HG03565 (cell line): ENCODE measurements at regions not wholly inside any gene's neighbourhood (a gene's known extent, or its start where the extent isn't known, plus 50 kb on each side); places are given as distances from the start of the nearest gene placed in this dataset.
"Not testable (repeated sequence)": the region's sequence is repeated elsewhere in the genome, so short reads cannot be mapped to it uniquely, and the experiment has no call there.

ENCODE experiments used
- ATAC-seq: cut with Tn5 transposase; IDR thresholded peaks from one replicate; pipeline ENCODE4 v1.9.1; 2021; ENCODE audit warnings: mild to moderate bottlenecking, moderate library complexity; ENCODE audit not compliant: unreplicated experiment

DNA sequence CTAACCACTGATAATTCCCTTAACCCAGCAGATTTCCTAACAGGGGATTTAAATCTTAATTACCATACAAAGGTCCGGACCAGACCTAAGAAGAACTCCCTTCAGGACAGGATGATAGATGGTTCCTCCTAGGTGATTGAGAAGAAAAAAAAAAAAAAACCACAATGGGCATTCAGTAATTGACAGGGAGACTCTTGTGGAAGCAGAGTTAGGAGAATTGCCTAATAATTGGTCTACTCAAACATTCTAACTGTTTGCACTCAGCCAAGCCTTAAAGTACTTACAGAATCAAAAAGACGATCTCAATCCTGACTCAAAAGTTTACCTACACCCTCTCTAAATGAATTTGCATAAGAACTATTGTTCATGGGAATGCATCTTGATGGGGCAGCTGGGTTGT is 844.7 kb upstream of the ACVR2A start:
- ATAC-seq: not testable (repeated sequence)

GRCh38 chr2:146997945-146998344 is 846.9 kb upstream of the ACVR2A start:
- ATAC-seq: no peak

DNA sequence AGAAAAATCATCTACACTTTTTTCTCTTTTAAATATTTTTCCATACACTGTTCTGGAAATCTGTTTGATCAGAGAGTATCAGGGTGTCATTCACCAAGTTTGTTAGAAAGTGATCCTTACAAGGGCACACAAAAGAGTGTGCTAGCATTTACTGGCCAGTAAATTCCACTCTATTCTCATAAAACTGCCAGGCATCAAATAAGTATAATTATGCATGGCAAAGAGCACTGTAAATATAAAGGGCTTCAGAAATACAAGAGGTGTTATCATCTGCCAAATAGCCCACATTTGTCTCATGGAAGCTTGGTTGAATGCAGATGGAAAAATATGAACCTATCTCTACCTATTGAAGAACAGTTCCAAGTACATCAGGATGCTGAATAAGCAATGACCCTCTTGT is 847.3 kb upstream of the ACVR2A start:
- no peak for ATAC-seq

GRCh38 chr2:146994246-146994645 is 850.6 kb upstream of the ACVR2A start:
- no peak for ATAC-seq

- ATAC-seq: no peak
Measured at GRCh38 chr2:146992466-146992865, 852.4 kb upstream of the ACVR2A start.

GRCh38 chr2:146992057-146992456 is 852.8 kb upstream of the ACVR2A start:
- no peak for ATAC-seq

GRCh38 chr2:146990311-146991054 is 854.3 kb upstream of the ACVR2A start:
- no peak for ATAC-seq

DNA sequence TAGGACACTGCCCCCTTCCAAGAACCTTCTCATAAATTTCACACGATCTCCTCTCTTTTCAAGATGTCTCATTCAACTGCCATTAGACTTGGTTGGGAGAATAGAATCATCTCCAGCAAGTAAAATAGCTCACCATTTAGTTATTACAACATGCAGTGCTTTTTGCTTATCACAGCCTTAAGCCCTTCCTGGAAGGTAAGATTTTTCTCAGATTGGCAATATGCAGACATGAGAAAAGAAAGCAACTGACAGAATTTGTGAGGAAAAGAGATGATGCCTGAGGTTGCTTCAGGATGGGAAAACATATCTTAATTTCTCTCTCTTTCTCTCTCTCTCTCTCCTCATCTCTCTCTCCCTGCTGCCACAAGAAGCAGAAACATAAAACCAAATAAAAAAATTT is 855.1 kb upstream of the ACVR2A start:
- ATAC-seq: no peak

DNA sequence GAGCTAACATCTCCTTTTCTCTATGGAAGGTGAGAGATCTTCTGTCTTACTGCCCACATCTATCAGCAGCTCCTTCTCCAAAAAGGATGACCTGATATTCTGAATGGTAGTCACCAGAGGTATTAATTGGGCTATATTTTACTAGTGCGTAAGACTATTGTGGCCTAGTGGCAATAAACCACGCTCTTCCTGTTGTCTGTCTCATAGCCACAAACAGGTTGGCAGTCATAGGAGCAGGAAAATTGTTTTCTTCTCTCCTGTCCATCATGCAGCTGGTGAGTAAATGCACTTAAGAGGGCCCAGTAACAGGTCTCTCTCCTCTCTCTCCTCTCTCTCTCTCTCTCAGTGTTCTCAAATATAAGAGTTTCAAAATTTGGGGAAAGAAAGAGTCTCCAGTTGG is 856.8 kb upstream of the ACVR2A start:
- no peak for ATAC-seq

DNA sequence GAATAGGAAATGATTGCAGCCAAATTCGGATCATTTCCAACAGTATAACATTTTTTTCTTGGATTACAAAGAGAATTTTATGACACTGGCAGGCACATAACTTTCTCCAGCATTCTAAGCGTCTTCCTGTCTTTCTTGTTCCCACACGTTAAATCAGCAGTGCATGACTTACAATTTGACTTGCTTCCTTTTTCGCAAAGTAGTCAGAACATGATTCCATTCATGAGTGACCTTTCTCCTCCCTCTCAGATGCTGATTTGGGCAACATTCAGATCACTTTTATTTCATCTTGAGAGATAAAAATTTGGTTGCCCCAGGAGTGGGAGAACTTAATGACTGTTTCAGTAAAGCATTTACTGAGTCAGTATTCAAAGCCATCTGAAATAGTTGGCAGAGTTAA is 858.7 kb upstream of the ACVR2A start:
- ATAC-seq: peak; percentile 64

GRCh38 chr2:146985753-146986152 is 859.1 kb upstream of the ACVR2A start:
- no peak for ATAC-seq

- no peak for ATAC-seq
Measured at GRCh38 chr2:146984014-146984413, 860.8 kb upstream of the ACVR2A start.

DNA sequence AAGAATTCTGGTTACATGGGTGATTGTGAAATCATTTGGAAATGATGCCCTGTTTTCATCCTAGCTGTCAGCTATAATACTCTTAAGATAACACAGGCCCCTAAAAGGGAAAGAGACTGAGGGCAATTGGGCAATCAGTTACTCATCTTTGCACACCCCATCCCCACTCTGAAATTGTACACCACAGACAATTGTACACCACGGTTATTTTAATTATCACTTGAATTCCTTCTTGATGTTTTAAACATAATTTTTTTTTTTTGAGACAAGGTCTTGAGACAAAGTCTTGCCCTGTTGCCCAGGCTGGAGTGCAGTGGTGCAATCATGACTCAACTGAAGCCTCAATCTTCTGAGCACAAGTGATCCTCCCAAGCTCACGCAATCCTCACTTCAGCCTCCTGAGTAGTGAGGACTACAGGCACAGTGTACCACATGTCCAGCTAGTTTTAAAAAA is 862.4 kb upstream of the ACVR2A start:
- no peak for ATAC-seq

DNA sequence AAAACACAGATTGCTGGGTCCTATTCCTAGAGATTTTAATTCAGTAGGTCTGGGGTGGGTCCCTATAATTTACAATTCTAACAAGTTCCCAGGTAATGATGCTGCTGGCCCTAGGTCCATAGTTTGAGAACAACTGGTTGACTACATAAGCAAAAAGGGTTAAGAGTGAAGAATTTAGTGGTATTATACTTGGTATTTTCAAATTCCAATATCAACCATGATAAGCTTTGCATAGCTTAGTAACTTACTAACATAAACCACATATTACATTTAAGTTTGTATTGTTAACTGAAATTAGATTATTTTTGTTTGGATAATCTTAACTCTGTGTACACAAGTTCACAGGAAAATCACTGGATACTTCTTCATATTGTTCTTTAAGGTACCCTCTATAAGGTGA is 862.9 kb upstream of the ACVR2A start:
- no peak for ATAC-seq

DNA sequence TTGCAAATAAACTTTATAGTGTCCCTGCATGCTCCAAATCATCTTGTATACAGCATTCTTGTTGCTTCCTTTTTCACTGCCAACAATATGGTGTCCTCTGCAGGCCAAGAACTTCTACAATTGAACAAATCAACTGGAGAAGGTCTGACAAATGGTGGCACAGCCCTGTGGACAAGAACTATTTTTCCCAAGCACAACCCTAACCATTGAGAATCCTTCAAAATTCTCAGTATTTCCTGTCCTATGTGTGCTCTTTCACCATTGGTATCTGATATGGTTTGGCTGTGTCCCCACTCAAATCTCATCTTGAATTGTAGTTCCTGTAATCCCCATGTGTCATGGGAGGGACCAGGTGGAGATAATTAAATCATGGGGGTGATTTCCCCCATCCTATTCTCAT is 865.1 kb upstream of the ACVR2A start:
- no peak for ATAC-seq

DNA sequence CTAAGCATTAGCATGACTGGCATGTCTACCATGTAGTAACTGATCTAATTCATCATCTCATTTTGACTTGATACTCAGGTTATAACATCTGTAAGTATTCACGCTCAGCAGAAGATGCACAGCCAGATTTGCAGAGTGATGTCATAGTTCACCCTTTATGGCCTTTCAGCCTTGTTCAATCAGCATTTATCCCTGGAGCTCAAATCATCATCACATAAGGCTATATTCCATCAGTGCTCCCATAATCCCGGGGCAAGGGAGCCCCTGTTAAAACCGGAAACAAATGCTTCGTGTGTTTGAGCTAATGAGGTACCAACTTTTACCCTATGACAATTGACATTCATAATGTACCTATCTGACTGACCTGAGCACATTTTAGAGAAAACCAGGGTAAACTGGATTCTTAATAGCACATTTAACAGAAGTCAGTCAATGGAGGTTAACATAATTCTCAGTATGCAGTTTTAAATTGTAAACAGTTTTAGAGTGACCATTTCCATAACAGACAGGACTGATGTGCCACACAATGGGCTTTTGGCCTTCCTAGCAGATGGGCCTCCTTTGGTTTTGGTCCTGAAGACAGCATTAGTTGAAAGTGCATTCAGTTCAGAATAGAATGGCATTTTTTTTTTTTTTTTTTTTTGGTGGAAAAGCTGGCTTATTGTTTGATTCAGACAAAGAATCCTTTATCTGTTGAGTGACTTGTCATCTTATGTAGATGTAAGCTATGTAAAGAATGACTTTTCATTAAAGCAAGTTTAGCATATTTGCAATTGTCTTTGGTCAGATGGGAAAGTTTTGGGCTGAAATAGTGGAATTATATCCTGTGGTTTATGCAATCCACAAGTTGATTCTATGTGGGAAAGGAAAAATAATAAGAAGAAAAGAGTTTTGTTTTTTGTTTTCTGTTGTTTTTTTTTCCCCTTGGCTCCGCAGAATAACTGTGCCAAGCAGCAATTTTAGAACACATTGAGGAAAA is 866.0 kb upstream of the ACVR2A start:
- no peak for ATAC-seq

GRCh38 chr2:146970981-146971380 is 873.8 kb upstream of the ACVR2A start:
- not testable (repeated sequence) for ATAC-seq

- ATAC-seq: not testable (repeated sequence)
Measured at GRCh38 chr2:146969703-146970102, 875.1 kb upstream of the ACVR2A start.

GRCh38 chr2:146964494-146964893 is 880.3 kb upstream of the ACVR2A start:
- ATAC-seq: no peak

- ATAC-seq: no peak
Measured at GRCh38 chr2:146954544-146954943, 890.3 kb upstream of the ACVR2A start.

DNA sequence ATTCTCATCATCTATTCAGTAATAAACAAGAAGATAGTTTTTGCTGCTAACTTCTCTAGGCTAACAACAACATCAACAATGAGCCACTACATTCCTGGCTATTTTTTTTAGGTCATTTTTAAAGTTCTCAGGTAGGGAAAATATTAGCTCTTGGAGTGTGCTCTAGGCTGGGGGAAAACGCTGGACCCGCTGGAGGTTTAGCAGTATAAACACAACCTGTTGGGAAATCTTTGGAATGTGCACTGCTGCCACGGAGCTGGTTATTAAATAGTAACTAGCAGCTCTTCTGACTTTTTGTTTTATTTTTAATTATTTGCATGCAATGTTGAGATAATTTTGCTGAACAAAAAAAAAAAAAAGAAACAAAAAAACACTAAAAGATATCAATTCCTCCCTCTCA is 892.1 kb upstream of the ACVR2A start:
- no peak for ATAC-seq

DNA sequence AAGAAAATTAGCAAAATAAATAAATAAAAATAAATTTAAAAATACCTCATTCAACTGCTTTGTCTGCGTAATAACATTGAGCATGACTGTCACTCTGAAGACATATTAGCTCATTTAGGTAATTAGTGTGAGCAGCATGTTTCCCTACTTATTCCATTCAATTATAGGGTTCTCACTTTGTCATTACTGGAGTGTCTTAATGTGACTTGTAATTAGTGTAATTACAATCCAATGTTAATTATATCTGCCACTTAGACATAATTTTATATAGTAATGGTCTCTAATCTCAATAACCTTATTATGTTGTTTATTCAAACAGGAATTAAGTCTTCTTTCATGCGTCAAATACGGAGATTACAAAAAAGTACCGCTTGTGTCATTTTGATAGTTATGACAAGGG is 893.9 kb upstream of the ACVR2A start:
- no peak for ATAC-seq
